ENCODE measurements at regions not wholly inside any gene's neighbourhood (a gene's known extent, or its start where the extent isn't known, plus 50 kb on each side); places are given as distances from the start of the nearest gene placed in this dataset.

DNA sequence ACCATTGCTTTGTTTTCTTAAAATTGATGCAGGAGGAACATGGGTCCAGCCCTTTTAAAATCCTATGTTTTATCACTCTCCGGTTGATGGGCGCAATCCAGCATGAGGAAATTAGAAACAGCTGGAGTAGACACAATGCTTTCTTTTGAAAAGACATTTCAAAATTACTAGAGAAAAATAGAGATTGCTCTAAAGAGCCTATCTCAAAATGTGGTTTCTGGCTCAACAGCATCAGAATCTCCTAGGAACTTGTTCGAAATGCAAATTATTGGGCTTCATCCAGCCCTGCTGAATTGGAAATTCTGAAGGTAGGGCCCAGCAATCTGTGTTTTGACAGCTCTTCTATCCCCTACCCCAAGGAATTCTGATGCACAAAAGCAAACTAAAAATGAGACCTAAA, 190.8 kb upstream of the BMP2 start:
- TF ChIP-seq, protein P1, sequence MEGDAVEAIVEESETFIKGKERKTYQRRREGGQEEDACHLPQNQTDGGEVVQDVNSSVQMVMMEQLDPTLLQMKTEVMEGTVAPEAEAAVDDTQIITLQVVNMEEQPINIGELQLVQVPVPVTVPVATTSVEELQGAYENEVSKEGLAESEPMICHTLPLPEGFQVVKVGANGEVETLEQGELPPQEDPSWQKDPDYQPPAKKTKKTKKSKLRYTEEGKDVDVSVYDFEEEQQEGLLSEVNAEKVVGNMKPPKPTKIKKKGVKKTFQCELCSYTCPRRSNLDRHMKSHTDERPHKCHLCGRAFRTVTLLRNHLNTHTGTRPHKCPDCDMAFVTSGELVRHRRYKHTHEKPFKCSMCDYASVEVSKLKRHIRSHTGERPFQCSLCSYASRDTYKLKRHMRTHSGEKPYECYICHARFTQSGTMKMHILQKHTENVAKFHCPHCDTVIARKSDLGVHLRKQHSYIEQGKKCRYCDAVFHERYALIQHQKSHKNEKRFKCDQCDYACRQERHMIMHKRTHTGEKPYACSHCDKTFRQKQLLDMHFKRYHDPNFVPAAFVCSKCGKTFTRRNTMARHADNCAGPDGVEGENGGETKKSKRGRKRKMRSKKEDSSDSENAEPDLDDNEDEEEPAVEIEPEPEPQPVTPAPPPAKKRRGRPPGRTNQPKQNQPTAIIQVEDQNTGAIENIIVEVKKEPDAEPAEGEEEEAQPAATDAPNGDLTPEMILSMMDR (IDR thresholded peaks at IDR 0.05; ENCODE audit: poor library complexity, severe bottlenecking) = no peak
- TF ChIP-seq POLR2AphosphoS5 (IDR thresholded peaks at IDR 0.05) = no peak
- TF ChIP-seq EZH2 (IDR thresholded peaks at IDR 0.05; ENCODE audit: borderline replicate concordance, insufficient read depth, low read length, poor library complexity, severe bottlenecking) = no peak
- TF ChIP-seq MXI1 (conservative IDR thresholded peaks at IDR 0.05; ENCODE audit: poor library complexity, severe bottlenecking) = no peak
- TF ChIP-seq EP300 (conservative IDR thresholded peaks at IDR 0.05; ENCODE audit: poor library complexity, severe bottlenecking) = no peak
- TF ChIP-seq RAD21 (conservative IDR thresholded peaks at IDR 0.05) = no peak
- TF ChIP-seq SMC3 (conservative IDR thresholded peaks at IDR 0.05; ENCODE audit: poor library complexity) = no peak
